Nephron progenitor cell (in vitro differentiated cells): ENCODE measurements at regions not wholly inside any gene's neighbourhood (a gene's known extent, or its start where the extent isn't known, plus 50 kb on each side); places are given as distances from the start of the nearest gene placed in this dataset.

Experiments
- DNase-seq: peaks from one replicate; pipeline ENCODE4 v3.0.0; 2021
- H3K27ac Mint-ChIP-seq: 2 replicates; pipeline ENCODE4 v1.8.0; 2021; ENCODE audit warnings: mild to moderate bottlenecking, moderate library complexity, mixed read lengths
- H3K27me3 Mint-ChIP-seq: 2 replicates; pipeline ENCODE4 v1.8.0; 2021; ENCODE audit warnings: mild to moderate bottlenecking, low read depth, mixed read lengths; ENCODE audit not compliant: poor library complexity
- H3K36me3 Mint-ChIP-seq: 2 replicates; pipeline ENCODE4 v1.8.0; 2021; ENCODE audit warnings: low read depth, mixed read lengths
- H3K4me1 Mint-ChIP-seq: 2 replicates; pipeline ENCODE4 v1.8.0; 2021; ENCODE audit warnings: mixed read lengths
- H3K4me3 Mint-ChIP-seq: 2 replicates; pipeline ENCODE4 v1.8.0; 2021; ENCODE audit warnings: mild to moderate bottlenecking, moderate library complexity, mixed read lengths
- H3K9me3 Mint-ChIP-seq: 2 replicates; pipeline ENCODE4 v1.8.0; 2021; ENCODE audit warnings: mild to moderate bottlenecking, moderate library complexity, mixed read lengths
- TF ChIP-seq, protein P1 (sequence below): fragments of 200-600 bp; sonication (generic); IDR thresholded peaks from 2 replicates; pipeline ENCODE4 v1.5.0; 2021; ENCODE audit warnings: antibody characterized with exemption

DNA sequence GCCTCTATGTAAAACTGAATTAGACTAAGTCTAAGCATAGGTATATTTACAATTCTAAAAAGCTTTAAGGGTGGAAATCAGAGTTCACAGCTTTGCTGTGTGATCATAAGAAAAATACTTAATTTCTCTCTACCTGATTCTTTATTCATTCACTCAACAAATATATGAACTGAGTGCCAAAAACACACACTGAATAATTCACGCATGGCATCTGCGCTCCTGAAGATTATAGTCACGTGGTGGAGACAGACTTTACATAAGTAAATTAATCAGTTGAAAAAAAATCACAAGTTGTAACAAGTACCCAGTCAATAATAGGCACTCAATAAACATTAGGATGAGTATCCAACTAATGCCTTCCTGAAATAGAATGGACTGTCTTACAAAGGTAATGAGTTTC is 351.6 kb downstream of the METTL4 start:
- Mint-ChIP-seq H3K36me3 (peaks cover 3% of the 10 kb centered on the region), H3K27me3 (no peaks in the 10 kb centered on the region), H3K27ac (no peak overlapping the region), H3K4me1 (peaks cover 10% of the 10 kb centered on the region), H3K4me3 (no peak overlapping the region), H3K9me3 (peaks cover 8% of the 10 kb centered on the region)
- TF ChIP-seq, protein P1, sequence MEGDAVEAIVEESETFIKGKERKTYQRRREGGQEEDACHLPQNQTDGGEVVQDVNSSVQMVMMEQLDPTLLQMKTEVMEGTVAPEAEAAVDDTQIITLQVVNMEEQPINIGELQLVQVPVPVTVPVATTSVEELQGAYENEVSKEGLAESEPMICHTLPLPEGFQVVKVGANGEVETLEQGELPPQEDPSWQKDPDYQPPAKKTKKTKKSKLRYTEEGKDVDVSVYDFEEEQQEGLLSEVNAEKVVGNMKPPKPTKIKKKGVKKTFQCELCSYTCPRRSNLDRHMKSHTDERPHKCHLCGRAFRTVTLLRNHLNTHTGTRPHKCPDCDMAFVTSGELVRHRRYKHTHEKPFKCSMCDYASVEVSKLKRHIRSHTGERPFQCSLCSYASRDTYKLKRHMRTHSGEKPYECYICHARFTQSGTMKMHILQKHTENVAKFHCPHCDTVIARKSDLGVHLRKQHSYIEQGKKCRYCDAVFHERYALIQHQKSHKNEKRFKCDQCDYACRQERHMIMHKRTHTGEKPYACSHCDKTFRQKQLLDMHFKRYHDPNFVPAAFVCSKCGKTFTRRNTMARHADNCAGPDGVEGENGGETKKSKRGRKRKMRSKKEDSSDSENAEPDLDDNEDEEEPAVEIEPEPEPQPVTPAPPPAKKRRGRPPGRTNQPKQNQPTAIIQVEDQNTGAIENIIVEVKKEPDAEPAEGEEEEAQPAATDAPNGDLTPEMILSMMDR: no peak
- DNase-seq: no peak

DNA sequence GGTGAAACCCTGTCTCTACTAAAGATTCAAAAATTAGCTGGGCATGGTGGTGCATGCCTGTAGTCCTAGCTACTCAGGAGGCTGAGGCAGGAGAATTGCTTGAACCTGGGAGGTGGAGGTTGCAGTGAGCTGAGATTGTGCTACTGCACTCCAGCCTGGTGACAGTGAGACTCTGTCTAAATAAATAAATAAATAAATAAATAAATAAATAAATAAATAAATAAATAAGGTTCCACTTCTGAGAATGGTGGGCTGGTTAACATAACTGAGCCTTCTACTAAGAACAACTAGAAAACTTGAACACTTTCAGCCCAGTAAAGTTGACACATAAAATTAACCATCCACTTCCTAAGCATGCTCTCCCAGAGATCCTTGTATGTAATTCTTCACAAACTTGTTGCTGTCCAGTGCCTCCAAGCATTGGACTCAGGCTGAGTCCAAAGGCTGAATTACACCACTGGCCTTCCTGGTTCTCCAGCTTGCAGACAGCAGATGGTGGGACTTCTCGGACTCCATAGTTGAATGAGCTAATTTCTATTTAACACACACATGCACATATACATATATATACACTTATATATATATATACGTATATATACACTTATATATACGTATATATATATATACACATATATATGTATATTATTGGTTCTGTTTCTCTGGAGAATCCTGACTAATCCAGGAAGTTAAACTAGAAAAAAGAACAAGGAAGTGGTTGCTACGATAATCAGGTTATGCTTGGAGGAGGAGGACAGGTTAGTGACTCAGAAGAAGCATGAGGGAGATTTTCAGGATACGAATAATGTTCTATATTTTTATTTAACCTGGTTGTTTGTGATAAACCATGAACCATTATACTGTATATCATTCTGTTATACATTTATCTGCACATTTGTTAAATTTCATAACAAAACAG is 348.8 kb downstream of the METTL4 start:
- no peaks in the 10 kb centered on the region for H3K36me3 Mint-ChIP-seq
- H3K27ac Mint-ChIP-seq: no peak overlapping the region
- no peaks in the 10 kb centered on the region for H3K9me3 Mint-ChIP-seq
- TF ChIP-seq, protein P1: no peak
- H3K27me3 Mint-ChIP-seq: no peaks in the 10 kb centered on the region
- peaks cover 16% of the 10 kb centered on the region for H3K4me1 Mint-ChIP-seq
- H3K4me3 Mint-ChIP-seq: no peak overlapping the region
- DNase-seq: no peak

DNA sequence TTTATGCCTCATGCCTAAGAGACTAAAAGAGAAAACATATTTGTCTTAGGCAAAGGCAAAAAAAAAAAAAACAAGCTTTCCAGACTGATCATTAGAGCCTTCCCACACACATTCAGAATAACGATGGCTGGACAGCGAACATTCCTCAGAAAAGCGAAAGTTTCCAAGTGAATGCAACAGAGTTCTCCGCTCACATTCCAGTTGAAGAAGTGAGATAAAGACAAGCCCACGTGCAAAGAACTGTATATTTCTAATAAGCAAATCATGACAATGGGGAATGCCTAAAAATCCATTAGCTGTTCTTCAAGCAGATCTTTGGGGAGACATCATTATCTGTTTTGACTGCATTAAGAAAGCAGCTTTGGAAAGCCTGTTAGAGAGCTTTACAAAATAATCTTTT is 347.9 kb downstream of the METTL4 start:
- H3K27ac Mint-ChIP-seq: peak overlapping the region; percentile 36
- H3K4me3 Mint-ChIP-seq: no peak overlapping the region
- no peak for DNase-seq
- no peaks in the 10 kb centered on the region for H3K36me3 Mint-ChIP-seq
- no peaks in the 10 kb centered on the region for H3K27me3 Mint-ChIP-seq
- H3K9me3 Mint-ChIP-seq: no peaks in the 10 kb centered on the region
- H3K4me1 Mint-ChIP-seq: peaks cover 16% of the 10 kb centered on the region
- TF ChIP-seq, protein P1: no peak

DNA sequence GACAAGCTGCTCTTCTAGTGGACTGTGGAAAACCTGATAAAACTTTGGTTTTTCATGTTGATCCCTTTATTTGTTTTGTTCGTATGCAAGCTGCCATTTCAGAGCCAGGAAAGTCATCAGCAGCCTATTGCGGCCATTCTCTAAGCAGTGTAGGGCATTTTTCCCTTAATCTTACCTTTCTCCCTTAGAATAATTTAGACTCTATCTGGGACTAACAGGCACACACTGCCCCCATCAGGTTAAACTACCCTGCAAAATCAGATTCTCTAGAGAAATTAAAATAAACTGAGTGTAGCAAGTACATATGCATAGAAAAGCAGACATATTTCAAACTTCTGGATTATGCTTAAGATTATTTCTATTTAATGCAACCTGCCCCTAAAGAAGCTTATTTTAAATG is 347.5 kb downstream of the METTL4 start:
- Mint-ChIP-seq H3K27me3 (no peaks in the 10 kb centered on the region), H3K27ac (no peak overlapping the region), H3K4me3 (no peak overlapping the region), H3K9me3 (peaks cover 3% of the 10 kb centered on the region), H3K36me3 (peaks cover 3% of the 10 kb centered on the region), H3K4me1 (peaks cover 16% of the 10 kb centered on the region)
- peak; percentile 16 for DNase-seq
- TF ChIP-seq, protein P1: peak; percentile 58

DNA sequence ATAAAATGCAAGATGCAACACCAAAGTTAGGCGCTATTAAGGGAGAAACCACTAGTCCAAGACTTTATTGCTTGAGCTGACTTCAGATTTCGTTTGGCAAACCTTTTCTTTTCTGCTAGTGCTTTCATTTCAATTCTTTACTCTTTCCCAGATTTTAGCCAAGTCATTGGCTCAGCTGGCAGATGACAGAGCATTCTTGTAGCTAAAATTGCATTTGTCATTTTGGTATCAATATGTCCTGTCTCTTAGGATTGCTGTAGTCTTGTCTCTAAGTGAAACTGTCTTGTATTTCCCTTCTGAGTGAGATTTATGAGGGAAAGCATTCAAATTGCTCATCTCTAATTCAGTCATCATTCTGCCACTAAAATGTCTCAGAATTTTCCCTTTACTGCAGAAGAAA is 335.1 kb downstream of the METTL4 start:
- Mint-ChIP-seq H3K36me3 (peaks cover 4% of the 10 kb centered on the region), H3K27me3 (peaks cover 2% of the 10 kb centered on the region), H3K9me3 (no peaks in the 10 kb centered on the region), H3K27ac (no peak overlapping the region), H3K4me1 (peaks cover 30% of the 10 kb centered on the region), H3K4me3 (no peak overlapping the region)
- TF ChIP-seq, protein P1: no peak
- no peak for DNase-seq

DNA sequence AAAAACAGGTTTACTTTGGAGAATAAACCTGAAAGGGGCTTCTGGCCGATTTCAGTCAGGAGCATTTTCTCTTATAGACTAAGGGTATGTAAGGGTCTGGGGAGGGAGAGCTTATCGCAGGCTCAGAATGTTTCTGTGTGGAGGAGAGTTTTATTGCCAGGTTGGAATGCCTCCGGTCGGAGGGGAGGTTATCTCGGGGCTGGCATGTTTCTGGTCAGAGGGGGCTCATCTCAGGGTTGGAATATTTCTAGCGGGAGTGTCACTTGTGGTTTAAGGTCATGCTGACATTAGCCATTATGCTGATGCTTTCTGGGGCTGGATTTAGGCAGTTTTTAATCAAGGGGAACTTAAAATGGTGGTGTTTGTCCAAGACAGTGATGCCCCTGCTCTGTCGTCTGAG is 333.6 kb downstream of the METTL4 start:
- peaks cover 30% of the 10 kb centered on the region for H3K4me1 Mint-ChIP-seq
- TF ChIP-seq, protein P1: no peak
- no peaks in the 10 kb centered on the region for H3K9me3 Mint-ChIP-seq
- no peaks in the 10 kb centered on the region for H3K36me3 Mint-ChIP-seq
- peak overlapping the region; percentile 58 for H3K27ac Mint-ChIP-seq
- peak; percentile 19 for DNase-seq
- H3K4me3 Mint-ChIP-seq: peak overlapping the region; percentile 5
- peaks cover 6% of the 10 kb centered on the region for H3K27me3 Mint-ChIP-seq
